NT2/D1 (cell line): ENCODE measurements at regions not wholly inside any gene's neighbourhood (a gene's known extent, or its start where the extent isn't known, plus 50 kb on each side); places are given as distances from the start of the nearest gene placed in this dataset.

ENCODE experiments used
- DNase-seq: peaks from one replicate; pipeline ENCODE4 v3.0.0-alpha.2; 2011; ENCODE audit warnings: low read depth, low spot score
- H3K27me3 ChIP-seq: 2 replicates; pipeline ENCODE4 v1.6.0; 2011; ENCODE audit warnings: mild to moderate bottlenecking; ENCODE audit not compliant: insufficient read length, insufficient read depth
- H3K36me3 ChIP-seq: 2 replicates; pipeline ENCODE4 v1.6.1; 2011; ENCODE audit warnings: mild to moderate bottlenecking, low read length, mixed read lengths; ENCODE audit not compliant: insufficient read depth, insufficient read length
- H3K4me1 ChIP-seq: 2 replicates; pipeline ENCODE4 v1.5.1; 2011; ENCODE audit not compliant: insufficient read depth, insufficient read length
- H3K4me3 ChIP-seq: 2 replicates; pipeline ENCODE4 v1.5.1; 2011; ENCODE audit warnings: low read depth; ENCODE audit not compliant: insufficient read length
- H3K9ac ChIP-seq: 2 replicates; pipeline ENCODE4 v1.6.0; 2011; ENCODE audit warnings: low read depth; ENCODE audit not compliant: insufficient read length
- H3K9me3 ChIP-seq: 2 replicates; pipeline ENCODE4 v1.5.1; 2011; ENCODE audit warnings: mild to moderate bottlenecking, low read length; ENCODE audit not compliant: insufficient read depth
- SUZ12 ChIP-seq: IDR thresholded peaks from 2 replicates; pipeline ENCODE4 v1.6.1; 2011; ENCODE audit not compliant: insufficient read length, insufficient read depth; ENCODE audit errors: extremely low read depth
- YY1 ChIP-seq: IDR thresholded peaks from 2 replicates; pipeline ENCODE4 v1.6.1; 2011; ENCODE audit not compliant: insufficient read length, insufficient read depth
- ZNF274 ChIP-seq: IDR thresholded peaks from 2 replicates; pipeline ENCODE4 v1.6.1; 2011; ENCODE audit warnings: mild to moderate bottlenecking, low read depth, low read length

GRCh38 chr5:67528953-67529352 lies 332.4 kb upstream of the CD180 start:
- Histone ChIP-seq H3K9me3 (peaks cover 10% of the 10 kb centered on the region; the same call in 1 of the 2 replicates), H3K36me3 (no peaks in the 10 kb centered on the region), H3K4me3 (no peak overlapping the region), H3K4me1 (no peaks in the 10 kb centered on the region), H3K27me3 (no peaks in the 10 kb centered on the region), H3K9ac (no peak overlapping the region)
- no peak for DNase-seq
- TF ChIP-seq YY1 = no peak
- TF ChIP-seq SUZ12 = no peak
- TF ChIP-seq ZNF274 = no peak

DNA sequence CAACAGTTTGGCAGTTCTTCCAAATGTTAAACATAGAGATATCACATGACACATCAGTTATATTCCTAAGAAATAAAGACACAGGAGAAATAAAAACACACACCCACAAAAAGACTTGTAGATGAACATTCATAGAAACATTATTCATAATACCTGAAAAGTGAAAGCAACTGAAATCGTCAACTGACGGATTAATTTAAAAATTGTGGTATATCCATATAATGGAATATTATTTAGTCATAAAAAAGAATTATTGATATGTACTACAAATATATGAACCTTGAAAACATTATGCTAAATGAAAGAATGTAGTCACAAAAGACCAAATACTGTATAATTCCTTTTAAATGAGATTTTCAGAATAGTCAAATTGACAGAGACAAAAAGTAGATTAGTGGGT lies 330.2 kb upstream of the CD180 start:
- TF ChIP-seq SUZ12 (no peak), YY1 (no peak), ZNF274 (no peak)
- Histone ChIP-seq H3K9ac (no peak overlapping the region), H3K36me3 (no peaks in the 10 kb centered on the region), H3K27me3 (no peaks in the 10 kb centered on the region), H3K4me3 (no peak overlapping the region), H3K4me1 (no peaks in the 10 kb centered on the region), H3K9me3 (peaks cover 10% of the 10 kb centered on the region; the same call in 1 of the 2 replicates)
- no peak for DNase-seq

DNA sequence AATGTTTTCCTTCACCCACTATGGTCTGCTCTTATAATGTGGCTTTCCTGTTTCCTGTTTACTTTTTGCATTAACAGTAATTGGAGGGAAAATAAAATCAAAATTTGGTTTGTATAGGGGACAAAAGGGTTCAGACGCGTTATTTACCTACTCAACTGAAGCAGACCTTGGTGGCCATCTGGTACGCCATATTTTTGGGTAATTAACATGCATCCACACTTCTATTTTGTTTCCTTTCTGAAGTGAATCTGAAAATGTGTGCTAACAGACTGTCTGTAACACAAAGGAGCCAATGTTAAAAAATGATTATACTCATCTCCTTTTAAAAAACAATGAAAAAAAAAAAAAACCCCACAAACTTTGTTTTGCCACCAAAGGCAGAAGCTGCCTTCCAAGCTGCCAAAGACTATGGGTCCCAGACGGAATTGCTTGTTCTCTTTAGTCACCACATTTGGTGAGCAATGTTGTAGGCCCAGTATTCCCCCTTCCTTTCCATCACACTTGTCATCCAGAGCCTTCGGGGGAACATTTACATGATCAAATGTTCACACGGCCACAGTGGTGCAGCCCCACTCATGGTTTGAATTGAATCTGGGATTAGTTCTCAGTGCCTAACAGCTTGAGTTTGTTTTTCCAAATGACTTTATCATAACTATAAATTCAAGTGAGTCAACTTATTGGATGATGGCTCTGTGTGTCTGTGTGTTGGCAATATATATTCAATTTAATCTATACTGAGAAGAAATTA lies 323.7 kb upstream of the CD180 start:
- Histone ChIP-seq H3K9me3 (no peaks in the 10 kb centered on the region), H3K9ac (no peak overlapping the region), H3K36me3 (no peaks in the 10 kb centered on the region), H3K4me1 (no peaks in the 10 kb centered on the region), H3K4me3 (no peak overlapping the region), H3K27me3 (no peaks in the 10 kb centered on the region)
- no peak for TF ChIP-seq ZNF274
- TF ChIP-seq SUZ12 = no peak
- no peak for TF ChIP-seq YY1
- DNase-seq = no peak

DNA sequence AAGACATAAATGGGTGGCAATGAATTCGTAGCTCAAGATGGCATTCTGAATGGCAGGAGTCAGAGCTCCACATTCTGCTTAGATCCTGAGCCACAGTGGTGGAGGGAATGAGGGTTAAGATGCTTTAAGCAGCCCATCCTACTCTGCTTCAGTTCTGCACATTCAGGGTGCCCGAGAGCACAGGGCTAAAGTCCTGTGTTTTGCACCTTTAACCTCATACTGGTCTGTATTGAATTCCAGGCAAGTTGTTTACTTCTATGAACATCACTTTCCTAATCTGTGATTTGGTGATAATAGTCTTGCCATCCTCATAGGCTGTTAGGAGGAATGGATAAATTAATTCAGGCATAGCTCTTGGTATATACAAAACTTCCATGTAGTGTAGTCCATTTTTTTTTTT lies 321.6 kb upstream of the CD180 start:
- Histone ChIP-seq H3K9me3 (no peaks in the 10 kb centered on the region), H3K27me3 (no peaks in the 10 kb centered on the region), H3K36me3 (no peaks in the 10 kb centered on the region), H3K4me3 (no peak overlapping the region), H3K9ac (no peak overlapping the region), H3K4me1 (no peaks in the 10 kb centered on the region)
- TF ChIP-seq YY1 (no peak), SUZ12 (no peak), ZNF274 (no peak)
- DNase-seq = no peak

DNA sequence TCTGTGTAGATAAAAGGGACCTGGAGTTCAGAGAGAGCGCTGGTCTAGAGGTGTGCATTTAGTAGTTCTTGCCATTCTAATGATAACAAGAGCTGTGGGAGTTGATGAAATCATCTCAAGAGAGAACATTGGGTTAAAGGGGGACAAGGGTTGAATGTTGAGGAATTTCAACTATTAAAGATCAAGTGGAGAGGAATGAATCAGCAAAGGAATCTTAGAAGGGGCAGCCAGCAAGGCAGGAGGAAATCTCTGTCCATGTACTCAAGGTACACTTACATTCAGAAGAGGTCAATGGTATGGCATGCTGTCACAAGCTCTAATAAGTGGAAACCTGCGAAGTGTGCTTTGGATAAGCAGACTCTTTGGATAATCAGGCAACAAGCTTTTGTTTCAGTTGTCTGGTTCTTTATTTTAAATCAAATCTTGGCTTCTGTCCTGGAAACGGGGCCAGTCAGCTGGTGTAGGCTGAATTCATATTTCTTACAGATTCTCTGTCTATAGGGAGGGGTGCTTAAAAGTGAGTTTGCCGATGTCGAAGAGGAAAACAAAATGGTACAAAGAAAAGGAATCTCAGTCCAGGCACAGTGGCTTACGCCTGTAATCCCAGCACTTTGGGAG lies 320.5 kb upstream of the CD180 start:
- DNase-seq = no peak
- no peak for TF ChIP-seq SUZ12

GRCh38 chr5:67515762-67516161 lies 319.2 kb upstream of the CD180 start:
- no peaks in the 10 kb centered on the region for H3K36me3 ChIP-seq
- DNase-seq = no peak
- H3K9ac ChIP-seq = no peak overlapping the region
- no peaks in the 10 kb centered on the region for H3K4me1 ChIP-seq
- no peak overlapping the region for H3K4me3 ChIP-seq
- TF ChIP-seq ZNF274 = no peak
- TF ChIP-seq SUZ12 = no peak
- TF ChIP-seq YY1 = no peak
- H3K9me3 ChIP-seq = no peaks in the 10 kb centered on the region
- no peaks in the 10 kb centered on the region for H3K27me3 ChIP-seq

More for the DNA sequence above, 320.5 kb upstream of the CD180 start:
- H3K27me3 ChIP-seq = no peaks in the 10 kb centered on the region
- no peaks in the 10 kb centered on the region for H3K36me3 ChIP-seq
- H3K4me3 ChIP-seq = no peak overlapping the region
- no peaks in the 10 kb centered on the region for H3K9me3 ChIP-seq
- H3K9ac ChIP-seq = no peak overlapping the region
- H3K4me1 ChIP-seq = no peaks in the 10 kb centered on the region

DNA sequence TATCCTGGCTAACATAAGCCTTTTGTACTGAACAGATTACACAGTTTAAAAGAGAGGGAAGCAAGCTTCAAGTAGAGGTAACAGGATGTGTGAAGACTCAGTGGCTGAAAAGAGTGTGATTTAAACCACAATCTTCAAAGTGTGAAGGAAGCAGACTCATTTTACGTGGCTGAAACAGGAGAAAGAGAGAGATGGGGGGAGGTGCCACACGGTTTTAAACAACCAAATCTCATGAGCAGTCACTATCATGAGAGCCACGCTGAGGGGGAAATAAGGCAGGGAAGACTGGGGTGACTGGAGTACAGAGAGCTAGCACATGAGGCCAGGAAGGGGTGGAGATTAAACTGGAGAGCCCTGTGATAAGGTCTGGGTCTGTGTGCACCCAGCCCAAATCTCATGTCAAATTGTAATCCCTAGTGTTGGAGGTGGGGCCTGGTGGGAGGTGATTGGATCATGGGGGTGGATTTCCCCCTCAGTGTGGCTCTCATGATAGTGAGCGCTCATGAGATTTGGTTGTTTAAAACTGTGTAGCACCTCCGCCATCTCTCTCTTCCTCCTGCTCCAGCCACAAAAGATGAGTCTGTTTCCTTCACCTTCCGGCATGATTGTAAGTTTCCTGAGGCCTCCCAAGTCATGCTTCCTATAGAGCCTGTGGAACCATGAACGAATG lies 318.6 kb upstream of the CD180 start:
- no peak for DNase-seq
- Histone ChIP-seq H3K4me3 (no peak overlapping the region), H3K9ac (no peak overlapping the region)

GRCh38 chr5:67512758-67513157 lies 316.2 kb upstream of the CD180 start:
- no peaks in the 10 kb centered on the region for H3K27me3 ChIP-seq
- TF ChIP-seq SUZ12 (no peak), ZNF274 (no peak), YY1 (no peak)
- DNase-seq = no peak
- no peaks in the 10 kb centered on the region for H3K9me3 ChIP-seq
- no peak overlapping the region for H3K9ac ChIP-seq
- H3K36me3 ChIP-seq = no peaks in the 10 kb centered on the region
- no peaks in the 10 kb centered on the region for H3K4me1 ChIP-seq
- no peak overlapping the region for H3K4me3 ChIP-seq

More for the DNA sequence above, 318.6 kb upstream of the CD180 start:
- TF ChIP-seq YY1 = no peak
- Histone ChIP-seq H3K27me3 (no peaks in the 10 kb centered on the region), H3K4me1 (no peaks in the 10 kb centered on the region), H3K36me3 (no peaks in the 10 kb centered on the region), H3K9me3 (no peaks in the 10 kb centered on the region)
